GM12878 (cell line): ENCODE measurements at regions not wholly inside any gene's neighbourhood (a gene's known extent, or its start where the extent isn't known, plus 50 kb on each side); places are given as distances from the start of the nearest gene placed in this dataset.

Experiments
- ATAC-seq: fragments of 200-7000 bp; cut with Tn5 transposase; 3 replicates; pipeline ENCODE4 v1.9.1; 2020; ENCODE audit warnings: mild to moderate bottlenecking, moderate library complexity
- BruUV-seq: library from RNA; stranded (reverse); fragments of 400-500 nt; replicated peaks from 2 replicates; lab custom pipeline; 2021; lab: Mats Ljungman, UMichigan
- CTCF ChIA-PET: fragments of 300-600 bp; sonication (Branson Sonifier 250); formaldehyde crosslinking; extraction: SDS; loops from one replicate; lab custom pipeline; 2021; ENCODE audit warnings: inconsistent platforms; lab: Yijun Ruan, JAX
- POLR2A ChIA-PET: fragments of 350-600 bp; formaldehyde crosslinking; extraction: SDS; loops from one replicate; lab custom pipeline; 2021; ENCODE audit warnings: inconsistent platforms; lab: Charles Lee
- RAD21 ChIA-PET: fragments of 300-600 bp; sonication (Branson Sonifier 250); formaldehyde crosslinking; loops from one replicate; lab custom pipeline; 2023; ENCODE audit warnings: antibody characterized with exemption; ENCODE audit not compliant: unreplicated experiment; lab: Charles Lee
- SMC1A ChIA-PET: fragments of 300-600 bp; sonication (Branson Sonifier 250); formaldehyde crosslinking; loops from one replicate; lab custom pipeline; 2023; ENCODE audit not compliant: unreplicated experiment, uncharacterized antibody; lab: Charles Lee
- DNase-seq: peaks from one replicate; pipeline ENCODE4 v3.0.0-alpha.2; 2011; ENCODE audit warnings: low read depth, low spot score
- FAIRE-seq: peaks from 3 replicates; lab custom pipeline; 2011; peaks lifted over from hg19 to GRCh38; lab: Jason Lieb, UNC
- H2AFZ ChIP-seq: 2 replicates; pipeline ENCODE4 v1.6.0; 2011; ENCODE audit warnings: low read depth, low read length, control low read depth; ENCODE audit not compliant: control insufficient read depth
- H3K27ac ChIP-seq: 2 replicates; pipeline ENCODE4 v1.5.1; 2011; ENCODE audit warnings: control low read depth; ENCODE audit not compliant: control insufficient read depth, insufficient read depth
- H3K27me3 ChIP-seq, 2 experiments: replicated peaks in 1 of 2; 2 replicates each; pipeline versions ENCODE4 v1.6.0 to v1.6.1; 2011; ENCODE audit warnings: low read length in 1 of 2; ENCODE audit not compliant: control insufficient read depth in 2 of 2, insufficient read depth in 2 of 2
- H3K36me3 ChIP-seq, 2 experiments: 2 replicates each; pipeline ENCODE4 v1.5.1; 2011; ENCODE audit warnings: low read length in 1 of 2; ENCODE audit not compliant: control insufficient read depth in 2 of 2, insufficient read depth in 2 of 2
- H3K4me1 ChIP-seq: 2 replicates; pipeline ENCODE4 v1.6.1; 2011; ENCODE audit warnings: mild to moderate bottlenecking, low read length, moderate library complexity, mixed read lengths; ENCODE audit not compliant: control insufficient read depth, insufficient read depth
- H3K4me2 ChIP-seq: 2 replicates; pipeline ENCODE4 v1.6.0; 2011; ENCODE audit warnings: control low read depth; ENCODE audit not compliant: control insufficient read depth, insufficient read depth
- H3K4me3 ChIP-seq: fragments of 200-600 bp; sonication (generic); 2 replicates; pipeline ENCODE4 v1.5.1; 2016
- H3K79me2 ChIP-seq: 2 replicates; pipeline ENCODE4 v1.6.0; 2011; ENCODE audit warnings: low read length; ENCODE audit not compliant: control insufficient read depth, insufficient read depth
- H3K9ac ChIP-seq: 2 replicates; pipeline ENCODE4 v1.8.0; 2011; ENCODE audit warnings: low read length, control low read depth, mixed read lengths; ENCODE audit not compliant: control insufficient read depth, insufficient read depth
- H3K9me3 ChIP-seq: replicated peaks from 3 replicates; pipeline ENCODE4 v1.5.1; 2011; ENCODE audit warnings: mild to moderate bottlenecking, low read length; ENCODE audit not compliant: control insufficient read depth, insufficient read depth
- H4K20me1 ChIP-seq: 2 replicates; pipeline ENCODE4 v1.6.0; 2011; ENCODE audit not compliant: control insufficient read depth, insufficient read depth
- SMAD5 ChIP-seq: IDR thresholded peaks from 2 replicates; pipeline ENCODE4 v1.6.1; 2016; ENCODE audit warnings: antibody characterized with exemption, low read depth
- whole genome bisulfite sequencing: methylation state at CpG from one replicate; pipeline ENCODE4 v1.1.6; 2016; ENCODE audit warnings: low lambda C conversion rate; ENCODE audit not compliant: insufficient replicate concordance, insufficient coverage; ENCODE audit errors: missing lambda C conversion rate; 5-methylcytosine and 5-hydroxymethylcytosine counted together
- in situ Hi-C: fragments of 300-500 bp; cut with MboI; formaldehyde crosslinking; loops from 9 replicates; pipeline ENCODE4 v1.14.3; 2018; ENCODE audit warnings: mixed read lengths
- intact Hi-C: fragments of 100-400 bp; cut with micrococcal nuclease; formaldehyde crosslinking; loops from one replicate; pipeline ENCODE4 v1.14.2; 2022; ENCODE audit not compliant: unreplicated experiment
- TF ChIP-seq, protein P1 (sequence below): fragments of 450-650 bp; formaldehyde crosslinking; IDR thresholded peaks from 2 replicates; pipeline ENCODE4 v1.4.0; 2022; ENCODE audit warnings: mild to moderate bottlenecking, moderate library complexity

DNA sequence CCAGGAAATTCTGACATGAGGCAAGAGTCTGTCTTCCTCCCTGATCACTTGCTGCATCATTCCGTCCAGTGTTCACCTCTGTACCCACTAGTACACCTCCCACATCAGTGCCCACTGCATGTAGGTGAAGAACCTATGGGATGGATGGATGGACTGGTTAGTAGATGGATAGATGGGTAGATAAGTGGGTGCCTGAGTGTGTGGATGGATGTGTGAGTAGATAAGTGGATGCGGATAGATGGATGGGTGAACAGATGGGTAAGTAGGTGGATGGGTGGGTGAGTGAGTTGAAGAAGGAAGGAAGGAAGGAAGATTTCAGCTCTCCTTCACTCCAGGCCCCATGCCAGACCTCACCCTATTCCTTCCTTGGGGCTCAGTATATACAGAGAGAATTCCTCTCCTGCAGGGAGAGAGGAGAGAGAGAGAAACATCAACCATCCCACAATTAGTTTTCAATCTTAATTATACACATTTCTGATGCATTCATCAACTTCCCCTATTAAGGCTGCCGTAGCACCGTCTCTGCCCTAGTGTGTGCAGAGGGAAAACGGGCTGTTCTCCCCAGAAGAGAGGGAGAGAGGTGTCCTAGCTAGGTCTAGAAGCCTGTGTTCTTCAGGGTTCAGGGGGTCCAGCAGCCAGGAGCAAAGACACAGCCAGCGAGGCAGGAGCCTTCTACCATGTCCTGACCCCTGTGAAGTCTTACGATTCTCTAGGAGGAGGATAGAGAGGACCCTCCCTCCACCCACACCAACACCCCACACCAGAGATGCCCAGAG, 125.3 kb downstream of the BUD13 start:
- CTCF ChIA-PET: no interaction called here
- H3K79me2 ChIP-seq: no peaks in the 10 kb centered on the region
- peaks cover 0 to 2% of the 10 kb centered on the region in 2 experiments; a peak in 2 of 4 replicates for H3K27me3 ChIP-seq
- no peak overlapping the region for H3K27ac ChIP-seq
- in situ Hi-C loops: no loop called here
- WGBS: 34% methylated on average over 7 of the region's 7 CpGs
- H3K4me2 ChIP-seq: no peak overlapping the region
- H3K36me3 ChIP-seq: no peaks in the 10 kb centered on the region
- POLR2A ChIA-PET: no interaction called here
- H3K4me1 ChIP-seq: no peaks in the 10 kb centered on the region
- ATAC-seq (no peak), FAIRE-seq (no peak), DNase-seq (no peak)
- TF ChIP-seq, protein P1, sequence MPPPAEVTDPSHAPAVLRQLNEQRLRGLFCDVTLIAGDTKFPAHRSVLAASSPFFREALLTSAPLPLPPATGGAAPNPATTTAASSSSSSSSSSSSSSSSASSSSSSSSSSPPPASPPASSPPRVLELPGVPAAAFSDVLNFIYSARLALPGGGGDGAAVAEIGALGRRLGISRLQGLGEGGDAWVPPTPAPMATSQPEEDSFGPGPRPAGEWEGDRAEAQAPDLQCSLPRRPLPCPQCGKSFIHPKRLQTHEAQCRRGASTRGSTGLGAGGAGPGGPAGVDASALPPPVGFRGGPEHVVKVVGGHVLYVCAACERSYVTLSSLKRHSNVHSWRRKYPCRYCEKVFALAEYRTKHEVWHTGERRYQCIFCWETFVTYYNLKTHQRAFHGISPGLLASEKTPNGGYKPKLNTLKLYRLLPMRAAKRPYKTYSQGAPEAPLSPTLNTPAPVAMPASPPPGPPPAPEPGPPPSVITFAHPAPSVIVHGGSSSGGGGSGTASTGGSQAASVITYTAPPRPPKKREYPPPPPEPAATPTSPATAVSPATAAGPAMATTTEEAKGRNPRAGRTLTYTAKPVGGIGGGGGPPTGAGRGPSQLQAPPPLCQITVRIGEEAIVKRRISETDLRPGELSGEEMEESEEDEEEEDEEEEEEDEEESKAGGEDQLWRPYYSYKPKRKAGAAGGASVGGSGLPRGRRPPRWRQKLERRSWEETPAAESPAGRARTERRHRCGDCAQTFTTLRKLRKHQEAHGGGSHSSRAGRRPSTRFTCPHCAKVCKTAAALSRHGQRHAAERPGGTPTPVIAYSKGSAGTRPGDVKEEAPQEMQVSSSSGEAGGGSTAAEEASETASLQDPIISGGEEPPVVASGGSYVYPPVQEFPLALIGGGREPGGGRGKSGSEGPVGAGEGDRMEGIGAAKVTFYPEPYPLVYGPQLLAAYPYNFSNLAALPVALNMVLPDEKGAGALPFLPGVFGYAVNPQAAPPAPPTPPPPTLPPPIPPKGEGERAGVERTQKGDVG (CRISPR knock-in tag): no peak
- TF ChIP-seq SMAD5: no peak
- TF ChIP-seq, all 136 proteins: peak for 0
- ChIA-PET RAD21 (no interaction called here), SMC1A (no interaction called here)
- H3K9ac ChIP-seq: no peak overlapping the region
- no TSS peak for BruUV-seq
- no peak overlapping the region for H3K4me3 ChIP-seq
- no peaks in the 10 kb centered on the region; the same call in 1 of the 2 replicates for H4K20me1 ChIP-seq
- intact Hi-C loops: no loop called here
- H3K9me3 ChIP-seq: no peaks in the 10 kb centered on the region
- no peak overlapping the region for H2AFZ ChIP-seq
